Erythroblast (primary cell): ENCODE measurements at regions not wholly inside any gene's neighbourhood (a gene's known extent, or its start where the extent isn't known, plus 50 kb on each side); places are given as distances from the start of the nearest gene placed in this dataset.

ENCODE experiments used
- DNase-seq, 2 experiments: peaks; one replicate each; lab custom pipeline; 2025; lab: John Stamatoyannopoulos, UW
- GATA1 ChIP-seq: IDR thresholded peaks from 2 replicates; pipeline ENCODE4 v1.6.1; 2011; ENCODE audit warnings: low read depth, mild to moderate bottlenecking, control low read depth, low read length, moderate library complexity
- POLR2A ChIP-seq: IDR thresholded peaks from 2 replicates; pipeline ENCODE4 v1.6.1; 2011; ENCODE audit warnings: mild to moderate bottlenecking, low read length

- TF ChIP-seq POLR2A (no peak), GATA1 (no peak)
Observed at GRCh38 chr3:10702961-10703740, 112.9 kb upstream of the SLC6A11 start.

DNA sequence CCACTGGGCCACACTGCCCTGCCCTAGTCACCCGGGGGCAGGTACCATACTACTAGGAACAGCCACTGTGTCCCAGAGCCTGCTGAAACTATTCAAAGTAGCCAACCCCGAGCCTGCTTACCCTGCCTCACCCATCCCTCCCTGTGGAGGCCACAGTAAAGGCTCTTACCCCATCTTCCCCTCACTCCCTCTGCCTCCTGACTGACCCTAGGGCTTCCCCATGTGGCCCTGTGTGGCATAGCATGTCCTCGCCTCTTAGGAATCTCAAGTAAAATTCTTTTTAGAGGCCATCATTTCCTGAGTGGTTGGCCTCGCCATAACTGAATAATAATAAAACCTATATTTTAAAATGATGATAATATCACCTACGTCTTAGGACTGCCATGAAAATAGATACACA lies 112.2 kb upstream of the SLC6A11 start:
- no peak for TF ChIP-seq POLR2A
- no peak for TF ChIP-seq GATA1
- DNase-seq: peak in 1 of 2 experiments; percentile 3

More at GRCh38 chr3:10702961-10703740, 112.9 kb upstream of the SLC6A11 start:
- peak in 1 of 2 experiments; percentile 14 for DNase-seq

GRCh38 chr3:10706156-10706739 lies 109.8 kb upstream of the SLC6A11 start:
- no peak for TF ChIP-seq GATA1
- no peak for TF ChIP-seq POLR2A
- no peak for DNase-seq

- TF ChIP-seq GATA1: no peak
- no peak for TF ChIP-seq POLR2A
- DNase-seq: no peak
Observed at GRCh38 chr3:10706740-10707399, 109.2 kb upstream of the SLC6A11 start.

DNA sequence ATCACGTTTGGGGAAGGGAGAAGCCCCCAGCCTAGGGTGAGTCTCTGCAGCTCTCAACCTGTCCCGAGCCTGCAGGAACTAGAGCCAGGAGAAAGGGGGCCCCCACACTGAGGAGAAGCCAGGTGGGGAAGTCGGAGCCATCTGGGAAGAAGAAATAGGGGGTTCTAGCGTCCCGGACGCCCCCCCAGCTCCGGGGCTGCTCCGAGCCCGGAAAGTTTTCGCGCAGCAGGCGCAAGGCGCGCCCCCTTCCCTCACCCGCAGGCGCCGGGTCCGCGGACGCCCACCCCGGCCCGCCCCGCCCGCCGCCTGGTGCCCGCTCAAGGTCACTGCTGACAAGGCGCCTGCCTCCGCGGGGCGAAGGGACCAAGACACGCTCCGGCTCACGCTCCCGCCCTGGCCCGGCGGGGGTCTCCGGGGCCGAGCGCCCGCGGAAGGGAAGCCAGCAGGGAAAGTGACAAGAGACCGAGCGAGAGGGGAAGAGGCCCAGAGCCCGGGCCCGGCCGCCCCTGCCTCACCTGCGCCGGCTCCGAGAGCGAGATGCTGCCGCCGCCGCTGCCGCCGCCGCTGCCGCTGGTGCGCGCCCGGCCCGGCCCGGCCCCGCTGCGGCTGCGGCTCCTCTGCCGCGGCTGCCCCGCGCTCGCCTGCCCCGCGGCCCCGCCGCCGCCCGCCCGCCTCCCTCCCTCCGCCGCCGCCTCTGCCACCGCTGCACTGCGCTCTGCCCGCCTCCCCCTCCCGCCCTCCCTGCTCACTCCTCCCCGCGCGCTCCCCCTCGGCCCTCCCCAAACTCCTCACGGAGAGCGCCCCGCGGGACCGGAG lies 108.4 kb upstream of the SLC6A11 start:
- DNase-seq: no peak
- TF ChIP-seq GATA1: no peak
- TF ChIP-seq POLR2A: no peak

DNA sequence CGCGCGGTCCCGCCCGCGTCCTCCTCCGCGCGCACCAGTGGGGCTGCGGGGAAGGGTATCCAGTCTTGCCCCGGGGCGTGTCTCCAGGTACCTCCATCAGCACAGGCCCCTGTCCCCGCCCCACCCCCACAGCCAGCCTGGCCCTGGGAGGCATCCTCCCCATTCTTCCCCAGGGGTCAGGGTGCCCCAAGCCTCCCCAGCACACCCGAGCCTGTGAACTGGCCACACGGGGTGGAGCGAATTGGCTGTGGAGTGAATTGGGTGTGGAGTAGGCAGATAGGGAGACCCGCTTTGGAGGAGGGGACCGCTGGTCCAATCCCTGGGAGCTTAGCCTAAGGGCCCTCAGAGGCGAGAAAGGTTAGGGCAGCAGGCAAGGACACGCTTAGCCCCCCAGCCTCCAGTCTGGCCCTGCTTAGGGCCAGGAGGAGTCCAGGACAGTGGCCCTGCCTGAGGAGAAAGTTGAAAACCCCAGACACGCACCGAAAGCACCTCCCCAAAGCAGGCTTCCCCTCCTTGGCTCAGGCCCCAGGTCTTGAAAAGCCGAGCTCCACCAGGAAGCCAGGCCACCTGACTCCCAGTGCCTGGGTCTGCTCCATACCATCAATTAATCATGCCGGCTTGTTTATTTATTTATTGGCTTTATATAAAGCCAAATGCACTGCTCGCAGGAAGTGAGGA lies 107.7 kb upstream of the SLC6A11 start:
- DNase-seq: no peak
- TF ChIP-seq GATA1 (no peak), POLR2A (no peak)

GRCh38 chr3:10709110-10709781 lies 106.8 kb upstream of the SLC6A11 start:
- DNase-seq: no peak
- TF ChIP-seq POLR2A (no peak), GATA1 (no peak)

DNA sequence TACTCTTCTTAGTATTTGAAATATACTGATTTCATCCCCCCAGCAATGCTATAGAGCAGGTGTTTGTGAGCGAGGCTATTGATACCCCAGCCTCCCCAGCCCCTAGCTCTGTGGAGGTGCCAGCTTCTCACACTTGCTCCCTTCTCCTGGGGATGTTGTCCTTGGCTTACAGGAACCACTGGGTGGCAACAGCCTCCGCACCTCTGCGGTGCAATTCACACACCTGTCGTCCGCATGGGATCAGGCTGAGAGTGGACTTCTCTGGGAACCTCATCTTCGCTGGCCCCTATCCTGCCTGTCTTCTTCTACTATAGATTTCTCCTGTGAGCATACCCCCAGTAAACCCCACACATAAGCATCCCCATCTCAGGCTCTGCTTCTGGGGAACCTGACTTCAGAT lies 103.9 kb upstream of the SLC6A11 start:
- no peak for DNase-seq

DNA sequence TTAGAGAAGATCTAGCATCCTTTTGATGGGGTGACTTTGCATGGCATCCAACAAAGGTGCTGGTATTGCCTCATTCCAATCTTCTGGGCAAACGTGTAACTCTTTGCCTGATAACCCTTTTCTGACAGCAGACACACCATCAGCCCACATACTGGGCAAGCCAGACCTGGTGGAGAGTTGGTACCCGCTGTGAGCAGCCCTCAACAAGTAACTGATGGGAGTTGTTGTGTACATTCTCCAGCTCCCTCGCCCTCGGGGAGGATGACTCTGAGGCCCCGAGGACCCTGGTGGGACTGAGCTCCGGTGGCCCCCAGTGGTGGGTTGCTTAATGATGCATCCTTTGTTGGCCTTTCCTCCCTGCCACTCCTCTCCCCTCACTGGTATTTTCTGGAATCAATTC lies 102.4 kb upstream of the SLC6A11 start:
- TF ChIP-seq GATA1 (no peak), POLR2A (no peak)
- DNase-seq: no peak

More for the DNA sequence above, 103.9 kb upstream of the SLC6A11 start:
- TF ChIP-seq POLR2A (no peak), GATA1 (no peak)

DNA sequence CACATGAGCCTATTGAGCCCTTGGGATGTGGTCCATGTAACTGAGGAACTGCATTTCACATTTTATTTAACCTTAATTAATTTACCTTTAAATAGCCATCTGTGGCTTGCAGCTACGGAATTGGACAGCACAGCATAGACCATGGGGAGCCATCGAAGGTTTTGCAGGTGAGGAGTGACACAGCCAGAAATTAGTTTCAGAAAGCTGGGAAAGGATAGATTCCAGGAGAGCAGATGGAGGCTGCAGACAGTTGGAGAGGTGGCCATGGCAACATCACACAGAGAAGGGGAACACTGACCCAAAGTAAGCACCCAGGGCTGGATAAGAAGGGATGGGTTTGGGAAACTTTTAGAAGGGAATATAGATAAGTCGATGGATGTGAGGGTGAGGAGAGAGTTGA lies 100.1 kb upstream of the SLC6A11 start:
- no peak for TF ChIP-seq GATA1
- no peak for TF ChIP-seq POLR2A
- DNase-seq: no peak

DNA sequence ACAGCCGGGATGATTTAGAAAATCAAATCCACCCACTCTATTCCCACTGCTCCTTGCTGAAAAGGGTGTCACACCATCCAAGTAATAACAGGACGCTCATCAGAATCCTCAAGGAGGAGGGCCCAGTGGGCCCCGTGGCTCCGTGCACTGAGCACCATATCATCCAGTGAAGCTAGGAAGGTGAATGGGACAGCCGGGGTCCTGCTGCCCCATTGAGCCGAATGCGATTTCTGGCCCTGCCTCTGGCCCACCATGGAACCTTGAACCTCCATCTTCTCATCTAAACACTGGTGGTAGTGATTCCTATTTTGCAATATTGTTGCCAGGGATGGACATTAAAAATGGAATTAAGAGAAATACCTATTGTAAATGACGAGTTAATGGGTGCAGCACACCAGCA lies 99.1 kb upstream of the SLC6A11 start:
- DNase-seq: no peak
- TF ChIP-seq POLR2A (no peak), GATA1 (no peak)

- no peak for TF ChIP-seq GATA1
- TF ChIP-seq POLR2A: no peak
- no peak for DNase-seq
Observed at GRCh38 chr3:10717756-10718155, 98.3 kb upstream of the SLC6A11 start.

- TF ChIP-seq GATA1 (no peak), POLR2A (no peak)
- no peak for DNase-seq
Observed at GRCh38 chr3:10721101-10721500, 94.9 kb upstream of the SLC6A11 start.
